ENCODE measurements at regions not wholly inside any gene's neighbourhood (a gene's known extent, or its start where the extent isn't known, plus 50 kb on each side); places are given as distances from the start of the nearest gene placed in this dataset.

GRCh38 chr10:3233486-3233990 is 61.0 kb upstream of the PITRM1 start:
- intact Hi-C loops (cut with DNase I; ENCODE audit: low total_unique reads): loop anchor here (10.0 kb wide), 1 partner anchor 1541 kb away; no protein-coding TSS in a partner anchor
- in situ Hi-C loops (cut with MboI; ENCODE audit: low pct_ligation_motif_present in 1 of 4, low pct_unique_long_range_greater_than_20kb in 1 of 4, low sequenced_read_pairs in 3 of 4): loop anchor here (10.0 to 25.0 kb wide), 4 partner anchors 554 to 1531 kb away; partner anchors contain the start of gene KLF6 (in 2 of the 4)
- Histone ChIP-seq H3K9me3 (no peaks in the 10 kb centered on the region), H3K27me3 (no peaks in the 10 kb centered on the region), H3K27ac (no peak overlapping the region), H3K4me3 (no peak overlapping the region), H3K4me1 (no peaks in the 10 kb centered on the region), H3K36me3 (no peaks in the 10 kb centered on the region)
- WGBS, 2 donors (ENCODE audit: low coverage in 1 of 2): 85 to 91% methylated on average over 5 of the region's 5 CpGs
- DNase-seq: no peak
- TF ChIP-seq POLR2AphosphoS5 (IDR thresholded peaks at IDR 0.05) (no peak), POLR2A (IDR thresholded peaks at IDR 0.05) (no peak), CTCF (IDR thresholded peaks at IDR 0.05) (no peak), EP300 (IDR thresholded peaks at IDR 0.05; ENCODE audit: low read depth) (no peak)

- H3K36me3 ChIP-seq: no peaks in the 10 kb centered on the region
- H3K9me3 ChIP-seq: no peaks in the 10 kb centered on the region
- no peak overlapping the region for H3K4me3 ChIP-seq
- TF ChIP-seq POLR2A (IDR thresholded peaks at IDR 0.05) (no peak), CTCF (IDR thresholded peaks at IDR 0.05) (no peak), EP300 (IDR thresholded peaks at IDR 0.05; ENCODE audit: low read depth) (no peak), POLR2AphosphoS5 (IDR thresholded peaks at IDR 0.05) (no peak)
- H3K4me1 ChIP-seq: peaks cover 0 to 8% (median 7%) of the 10 kb centered on the region in 4 donors
- in situ Hi-C loops (cut with MboI; ENCODE audit: low pct_ligation_motif_present in 1 of 4, low pct_unique_long_range_greater_than_20kb in 1 of 4, low sequenced_read_pairs in 3 of 4) (loop anchor here (10.0 to 25.0 kb wide), 4 partner anchors 555 to 1533 kb away; partner anchors contain the start of gene KLF6 (in 2 of the 4)), intact Hi-C loops (cut with DNase I; ENCODE audit: low total_unique reads) (loop anchor here (10.0 kb wide), 1 partner anchor 1543 kb away; no protein-coding TSS in a partner anchor)
- H3K27me3 ChIP-seq: no peaks in the 10 kb centered on the region
- DNase-seq: no peak
- no peak overlapping the region for H3K27ac ChIP-seq
- WGBS, 2 donors (ENCODE audit: low coverage in 1 of 2): 94 to 96% methylated on average over 7 to 12 of the region's 12 CpGs
Measured at GRCh38 chr10:3231951-3232730, 59.6 kb upstream of the PITRM1 start.

- 76 to 95% methylated on average over 2 to 3 of the region's 3 CpGs for WGBS, 2 donors (ENCODE audit: low coverage in 1 of 2)
- H3K27me3 ChIP-seq: no peaks in the 10 kb centered on the region
- DNase-seq: no peak
- no peaks in the 10 kb centered on the region for H3K36me3 ChIP-seq
- no peaks in the 10 kb centered on the region for H3K9me3 ChIP-seq
- no peak for TF ChIP-seq CTCF (IDR thresholded peaks at IDR 0.05)
- TF ChIP-seq EP300 (IDR thresholded peaks at IDR 0.05; ENCODE audit: low read depth): no peak
- no peak for TF ChIP-seq POLR2AphosphoS5 (IDR thresholded peaks at IDR 0.05)
- TF ChIP-seq POLR2A (IDR thresholded peaks at IDR 0.05): no peak
- H3K4me1 ChIP-seq: peaks cover 0 to 13% (median 8%) of the 10 kb centered on the region in 4 donors
- H3K27ac ChIP-seq: no peak overlapping the region
- intact Hi-C loops (cut with DNase I; ENCODE audit: low total_unique reads): loop anchor here (10.0 kb wide), 1 partner anchor 1545 kb away; no protein-coding TSS in a partner anchor
- no peak overlapping the region for H3K4me3 ChIP-seq
- in situ Hi-C loops (cut with MboI; ENCODE audit: low pct_ligation_motif_present in 1 of 4, low pct_unique_long_range_greater_than_20kb in 1 of 4, low sequenced_read_pairs in 3 of 4): loop anchor here (10.0 to 25.0 kb wide), 4 partner anchors 557 to 1535 kb away; partner anchors contain the start of gene KLF6 (in 2 of the 4)
Measured at GRCh38 chr10:3229815-3230214, 57.2 kb upstream of the PITRM1 start.

- intact Hi-C loops (cut with DNase I; ENCODE audit: low total_unique reads) (no loop called here), in situ Hi-C loops (cut with MboI; ENCODE audit: low pct_ligation_motif_present in 1 of 4, low pct_unique_long_range_greater_than_20kb in 1 of 4, low sequenced_read_pairs in 3 of 4) (loop anchor here (25.0 kb wide), 3 partner anchors 559 to 1534 kb away; partner anchors contain the start of gene KLF6 (in 2 of the 4))
- no peak overlapping the region for H3K4me3 ChIP-seq
- peak overlapping the region in 1 of 4 donors; percentile 29 for H3K27ac ChIP-seq
- H3K36me3 ChIP-seq: no peaks in the 10 kb centered on the region
- no peak for DNase-seq
- peaks cover 0 to 13% (median 8%) of the 10 kb centered on the region in 4 donors for H3K4me1 ChIP-seq
- TF ChIP-seq EP300 (IDR thresholded peaks at IDR 0.05; ENCODE audit: low read depth): no peak
- TF ChIP-seq CTCF (IDR thresholded peaks at IDR 0.05): no peak
- no peak for TF ChIP-seq POLR2A (IDR thresholded peaks at IDR 0.05)
- no peak for TF ChIP-seq POLR2AphosphoS5 (IDR thresholded peaks at IDR 0.05)
- WGBS, 2 donors (ENCODE audit: low coverage in 1 of 2): 70 to 73% methylated on average over 4 to 10 of the region's 10 CpGs
- H3K9me3 ChIP-seq: no peaks in the 10 kb centered on the region
- no peaks in the 10 kb centered on the region for H3K27me3 ChIP-seq
Measured at GRCh38 chr10:3228629-3228945, 56.0 kb upstream of the PITRM1 start.

All from transverse colon (tissue), 4 donors.